GM20000 (cell line): ENCODE measurements at regions not wholly inside any gene's neighbourhood (a gene's known extent, or its start where the extent isn't known, plus 50 kb on each side); places are given as distances from the start of the nearest gene placed in this dataset.

ENCODE experiments used
- DNase-seq: peaks from one replicate; pipeline ENCODE4 v3.0.0; 2012; ENCODE audit warnings: low spot score
- CTCF ChIP-seq: IDR thresholded peaks from 2 replicates; pipeline ENCODE4 v1.5.1; 2012; ENCODE audit warnings: mild to moderate bottlenecking, control low read depth; ENCODE audit errors: extremely low read depth, missing control alignments

GRCh38 chr1:30311749-30312148 is 411.6 kb downstream of the MATN1 start:
- DNase-seq: no peak
- TF ChIP-seq CTCF: no peak

- DNase-seq: no peak
- TF ChIP-seq CTCF: no peak
Observed at GRCh38 chr1:30310966-30311742, 412.2 kb downstream of the MATN1 start.

GRCh38 chr1:30307182-30307581 is 416.2 kb downstream of the MATN1 start:
- no peak for DNase-seq
- no peak for TF ChIP-seq CTCF

GRCh38 chr1:30305519-30305918 is 417.9 kb downstream of the MATN1 start:
- TF ChIP-seq CTCF: no peak
- DNase-seq: no peak

GRCh38 chr1:30305061-30305460 is 418.3 kb downstream of the MATN1 start:
- no peak for DNase-seq
- no peak for TF ChIP-seq CTCF

- DNase-seq: no peak
- TF ChIP-seq CTCF: no peak
Observed at GRCh38 chr1:30304080-30304479, 419.3 kb downstream of the MATN1 start.

GRCh38 chr1:30303387-30303786 is 420.0 kb downstream of the MATN1 start:
- no peak for DNase-seq
- no peak for TF ChIP-seq CTCF
